Fibroblast of the aortic adventitia (primary cell): ENCODE measurements at regions not wholly inside any gene's neighbourhood (a gene's known extent, or its start where the extent isn't known, plus 50 kb on each side); places are given as distances from the start of the nearest gene placed in this dataset.

Source experiments
- DNase-seq: peaks from one replicate; pipeline ENCODE4 v3.0.0-alpha.2; 2010; ENCODE audit warnings: low read depth
- H3K4me3 ChIP-seq: 2 replicates; pipeline ENCODE4 v1.5.1; 2011; ENCODE audit warnings: low read depth, mild to moderate bottlenecking, control low read depth, low read length, moderate library complexity
- TF ChIP-seq, protein P1 (sequence below): IDR thresholded peaks from 2 replicates; pipeline ENCODE4 v1.5.1; 2011; ENCODE audit warnings: mild to moderate bottlenecking, low read length, control low read depth, inconsistent platforms; ENCODE audit not compliant: insufficient read depth

DNA sequence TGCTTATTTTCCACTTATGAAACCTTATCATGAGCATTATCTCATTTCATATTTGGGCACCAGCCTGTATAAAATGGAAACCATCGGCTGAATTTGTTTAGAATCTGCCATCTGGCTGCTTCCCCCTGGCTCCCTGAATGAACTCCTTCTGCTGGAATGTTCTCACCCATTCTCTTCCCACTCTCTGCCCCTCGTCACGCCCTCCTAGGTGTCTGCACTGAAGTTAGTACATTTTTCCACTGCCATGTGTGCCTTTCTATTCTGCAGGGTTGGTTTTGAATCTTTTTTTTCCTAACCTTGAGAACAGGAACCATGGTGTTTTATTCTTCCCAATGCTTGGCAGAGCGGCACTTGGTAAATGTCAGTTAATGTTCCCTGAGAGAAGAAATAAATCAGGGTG, 359.7 kb downstream of the MLLT3 start:
- no peak for DNase-seq
- H3K4me3 ChIP-seq: no peak overlapping the region
- TF ChIP-seq, protein P1, sequence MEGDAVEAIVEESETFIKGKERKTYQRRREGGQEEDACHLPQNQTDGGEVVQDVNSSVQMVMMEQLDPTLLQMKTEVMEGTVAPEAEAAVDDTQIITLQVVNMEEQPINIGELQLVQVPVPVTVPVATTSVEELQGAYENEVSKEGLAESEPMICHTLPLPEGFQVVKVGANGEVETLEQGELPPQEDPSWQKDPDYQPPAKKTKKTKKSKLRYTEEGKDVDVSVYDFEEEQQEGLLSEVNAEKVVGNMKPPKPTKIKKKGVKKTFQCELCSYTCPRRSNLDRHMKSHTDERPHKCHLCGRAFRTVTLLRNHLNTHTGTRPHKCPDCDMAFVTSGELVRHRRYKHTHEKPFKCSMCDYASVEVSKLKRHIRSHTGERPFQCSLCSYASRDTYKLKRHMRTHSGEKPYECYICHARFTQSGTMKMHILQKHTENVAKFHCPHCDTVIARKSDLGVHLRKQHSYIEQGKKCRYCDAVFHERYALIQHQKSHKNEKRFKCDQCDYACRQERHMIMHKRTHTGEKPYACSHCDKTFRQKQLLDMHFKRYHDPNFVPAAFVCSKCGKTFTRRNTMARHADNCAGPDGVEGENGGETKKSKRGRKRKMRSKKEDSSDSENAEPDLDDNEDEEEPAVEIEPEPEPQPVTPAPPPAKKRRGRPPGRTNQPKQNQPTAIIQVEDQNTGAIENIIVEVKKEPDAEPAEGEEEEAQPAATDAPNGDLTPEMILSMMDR: no peak

DNA sequence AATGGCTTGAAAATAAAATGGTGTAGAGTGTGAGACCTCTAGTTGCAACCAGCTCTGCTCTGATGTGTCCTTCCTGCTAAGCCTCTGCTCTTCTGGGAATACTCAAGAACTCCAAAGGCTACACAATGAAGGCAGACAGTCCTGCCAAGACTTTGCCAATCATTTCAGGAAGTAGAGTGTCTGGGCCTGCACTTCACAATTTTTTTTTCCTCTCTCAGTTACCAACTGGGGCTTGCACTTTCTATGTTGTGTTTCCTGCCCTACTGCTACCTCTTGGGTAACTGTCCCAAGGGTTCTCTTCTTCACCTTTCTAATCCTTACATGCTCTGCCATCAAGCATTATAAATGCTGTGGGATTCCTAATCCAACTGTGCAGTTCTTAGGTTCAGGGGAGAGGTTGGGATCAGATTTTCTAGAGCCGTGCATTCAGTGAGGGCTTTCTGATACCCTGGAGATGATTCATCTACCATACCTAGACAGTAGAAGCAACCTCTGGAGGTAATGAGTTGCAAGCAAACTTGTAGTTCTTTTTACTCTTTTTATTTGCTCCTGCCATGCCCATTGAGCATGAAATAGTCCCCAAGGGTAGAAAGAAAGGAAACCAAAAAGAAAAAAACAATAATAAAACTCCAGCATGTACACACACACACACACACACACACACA, 365.9 kb downstream of the MLLT3 start:
- TF ChIP-seq, protein P1: no peak
- DNase-seq: no peak
- H3K4me3 ChIP-seq: no peak overlapping the region

DNA sequence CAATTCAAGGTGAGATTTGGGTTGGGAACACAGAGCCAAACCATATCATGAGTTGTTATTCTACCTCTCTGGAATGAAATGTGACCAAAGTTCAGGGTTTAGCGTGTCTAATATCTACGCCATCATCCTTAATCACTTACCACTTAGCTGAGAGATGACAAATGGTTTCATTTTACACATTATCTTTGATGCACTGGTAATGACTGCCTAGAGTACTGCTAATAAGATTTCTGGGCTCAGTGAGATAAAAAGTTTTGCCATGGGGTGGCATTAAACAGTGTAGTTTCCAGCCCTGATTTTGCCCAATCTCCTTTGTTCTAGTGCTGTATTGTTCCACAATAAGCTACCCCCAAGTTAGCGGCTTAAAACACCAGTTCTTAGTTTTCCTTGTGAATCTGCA, 367.2 kb downstream of the MLLT3 start:
- no peak overlapping the region for H3K4me3 ChIP-seq
- TF ChIP-seq, protein P1: no peak
- no peak for DNase-seq

DNA sequence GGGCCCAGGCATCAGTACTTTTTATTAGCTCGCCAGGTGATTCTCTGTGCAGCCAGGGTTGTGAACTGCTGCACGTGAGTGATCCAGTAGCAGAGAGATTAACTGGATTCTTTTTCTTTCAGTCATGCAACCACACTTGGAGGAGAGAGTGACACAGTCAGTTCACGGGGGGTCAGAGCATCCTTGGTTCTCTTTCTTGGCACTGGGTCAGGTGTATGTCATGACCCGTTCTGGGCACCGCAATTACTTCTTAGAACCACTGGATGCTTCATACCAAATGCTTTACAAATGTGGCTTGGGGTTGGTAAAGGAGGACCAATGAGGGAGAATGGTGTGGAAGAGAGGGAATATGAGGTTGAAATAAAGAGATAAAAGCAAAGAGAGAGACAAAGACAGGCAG, 368.7 kb downstream of the MLLT3 start:
- no peak for DNase-seq
- TF ChIP-seq, protein P1: no peak

DNA sequence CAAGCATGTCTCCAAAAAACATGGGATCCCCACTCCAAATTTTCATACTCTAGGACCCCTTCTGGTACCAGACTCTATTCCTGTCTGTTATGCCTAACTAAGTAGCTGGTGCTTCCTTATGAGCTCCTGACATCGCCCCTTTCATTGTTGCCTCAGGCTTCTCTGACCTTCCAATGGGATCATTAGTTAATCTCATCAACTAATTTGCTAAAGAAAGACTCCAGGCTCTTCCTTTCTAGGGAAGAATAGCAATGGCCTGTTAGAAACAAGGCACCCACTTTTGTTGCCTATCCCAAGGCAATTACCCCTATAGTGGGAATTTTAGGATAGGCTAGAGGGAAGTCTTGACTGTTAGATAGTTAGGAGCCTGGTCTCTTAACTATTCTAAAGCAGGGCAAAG, 369.5 kb downstream of the MLLT3 start:
- TF ChIP-seq, protein P1: no peak
- DNase-seq: no peak
- H3K4me3 ChIP-seq: no peak overlapping the region

More for the DNA sequence above, 368.7 kb downstream of the MLLT3 start:
- H3K4me3 ChIP-seq: no peak overlapping the region

DNA sequence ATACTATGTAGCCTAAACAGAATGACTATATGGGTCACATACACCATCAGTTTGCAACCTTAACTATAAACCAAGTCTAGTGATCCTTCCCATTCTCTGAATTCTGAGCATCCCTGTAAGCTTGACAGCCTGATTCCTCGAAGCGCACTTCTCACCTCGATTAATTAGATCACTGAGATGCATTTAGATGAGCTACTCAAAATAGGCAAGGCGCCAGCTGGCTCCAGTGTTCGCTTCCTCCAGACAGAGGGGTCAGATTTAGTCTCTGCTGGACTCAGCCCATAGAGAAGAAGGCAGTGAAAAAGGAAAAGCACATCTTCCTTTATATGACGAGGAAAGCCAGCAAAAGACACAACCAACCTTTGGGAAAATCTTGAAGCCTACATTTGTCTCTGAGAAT, 371.5 kb downstream of the MLLT3 start:
- H3K4me3 ChIP-seq: no peak overlapping the region
- TF ChIP-seq, protein P1: no peak
- DNase-seq: no peak

DNA sequence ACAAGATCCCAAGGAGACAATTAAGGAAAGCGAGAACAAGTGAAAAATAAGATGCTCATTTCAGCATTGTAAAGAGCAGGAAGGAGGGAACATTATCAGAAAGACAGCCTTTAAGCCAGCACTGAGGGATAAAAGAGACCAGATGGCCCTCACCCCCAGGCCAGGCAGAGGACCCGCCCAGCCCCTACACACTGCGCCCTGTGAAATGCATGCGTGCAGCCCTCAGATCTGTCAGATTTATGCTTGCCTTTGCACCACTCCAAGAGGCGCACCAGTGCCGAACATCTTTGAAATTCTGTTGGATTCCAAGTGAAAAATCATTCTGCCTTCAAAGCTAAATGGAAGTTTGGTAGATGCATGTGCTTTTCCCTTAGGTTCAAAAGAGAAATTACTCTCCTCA, 378.0 kb downstream of the MLLT3 start:
- DNase-seq: no peak
- TF ChIP-seq, protein P1: no peak

More for the DNA sequence above, 378.0 kb downstream of the MLLT3 start:
- no peak overlapping the region for H3K4me3 ChIP-seq
